Ishikawa (cell line): ENCODE measurements at regions not wholly inside any gene's neighbourhood (a gene's known extent, or its start where the extent isn't known, plus 50 kb on each side); places are given as distances from the start of the nearest gene placed in this dataset.

ENCODE experiments used
- CEBPB ChIP-seq: IDR thresholded peaks from 2 replicates; pipeline ENCODE4 v1.6.1; 2012
- CREB1 ChIP-seq: IDR thresholded peaks from 2 replicates; pipeline ENCODE4 v1.6.1; 2012; ENCODE audit warnings: low read depth
- EGR1 ChIP-seq: IDR thresholded peaks from 2 replicates; pipeline ENCODE4 v1.6.1; 2012
- EP300 ChIP-seq: IDR thresholded peaks from 2 replicates; pipeline ENCODE4 v1.6.1; 2012; ENCODE audit warnings: borderline replicate concordance
- FOXM1 ChIP-seq: IDR thresholded peaks from 2 replicates; pipeline ENCODE4 v1.6.1; 2012; ENCODE audit warnings: low read depth, borderline replicate concordance
- NFIC ChIP-seq: IDR thresholded peaks from 2 replicates; pipeline ENCODE4 v1.6.1; 2012
- RAD21 ChIP-seq: IDR thresholded peaks from 2 replicates; pipeline ENCODE4 v1.6.1; 2012; ENCODE audit warnings: low read depth
- TAF1 ChIP-seq: IDR thresholded peaks from 2 replicates; pipeline ENCODE4 v1.6.1; 2012; ENCODE audit warnings: low read depth, mild to moderate bottlenecking
- TCF12 ChIP-seq: IDR thresholded peaks from 2 replicates; pipeline ENCODE4 v1.6.1; 2012; ENCODE audit warnings: low read depth
- TEAD4 ChIP-seq: IDR thresholded peaks from 2 replicates; pipeline ENCODE4 v1.6.1; 2012
- YY1 ChIP-seq: IDR thresholded peaks from 2 replicates; pipeline ENCODE4 v1.6.1; 2012; ENCODE audit warnings: low read depth
- ZBTB7A ChIP-seq: IDR thresholded peaks from 2 replicates; pipeline ENCODE4 v1.6.1; 2012; ENCODE audit warnings: low read depth
- TF ChIP-seq, protein P1 (sequence below): IDR thresholded peaks from 2 replicates; pipeline ENCODE4 v1.6.1; 2012; ENCODE audit warnings: low read depth, mild to moderate bottlenecking
- TF ChIP-seq, protein P2 (sequence below): IDR thresholded peaks from 2 replicates; pipeline ENCODE4 v1.6.1; 2012
- TF ChIP-seq, protein P3 (sequence below): IDR thresholded peaks from 2 replicates; pipeline ENCODE4 v1.6.1; 2012

DNA sequence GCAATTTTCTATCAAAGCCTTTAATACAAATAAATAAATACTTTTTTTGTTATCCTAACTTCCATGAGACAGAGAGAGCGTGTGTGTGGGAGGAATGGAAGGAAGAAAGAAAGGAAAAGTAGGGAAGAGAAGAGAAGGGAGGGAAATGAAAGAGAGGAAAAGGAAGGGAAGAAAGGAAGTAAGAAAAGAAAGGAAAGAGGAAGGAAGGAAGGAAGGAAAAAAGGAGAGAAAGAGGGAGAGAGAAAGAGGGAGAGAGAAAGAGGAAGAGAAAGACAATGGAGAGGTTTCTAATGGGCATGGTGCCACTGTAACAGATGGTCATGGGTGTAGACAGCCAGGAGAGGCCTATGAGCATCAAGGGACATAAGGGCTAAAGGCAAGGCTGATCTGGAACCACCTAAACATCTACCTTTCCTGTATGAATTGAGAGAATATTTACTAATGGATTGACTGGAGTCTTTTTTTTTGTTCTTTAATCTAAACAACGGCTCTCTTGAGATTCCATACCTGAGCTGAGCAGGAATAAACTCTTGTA, 234.9 kb downstream of the PTPRC start:
- TF ChIP-seq ZBTB7A (no peak), TAF1 (no peak), CEBPB (no peak), RAD21 (no peak), EP300 (no peak), YY1 (no peak), FOXM1 (no peak), TCF12 (no peak), EGR1 (no peak), TEAD4 (no peak), NFIC (no peak), CREB1 (no peak)
- TF ChIP-seq, protein P1, sequence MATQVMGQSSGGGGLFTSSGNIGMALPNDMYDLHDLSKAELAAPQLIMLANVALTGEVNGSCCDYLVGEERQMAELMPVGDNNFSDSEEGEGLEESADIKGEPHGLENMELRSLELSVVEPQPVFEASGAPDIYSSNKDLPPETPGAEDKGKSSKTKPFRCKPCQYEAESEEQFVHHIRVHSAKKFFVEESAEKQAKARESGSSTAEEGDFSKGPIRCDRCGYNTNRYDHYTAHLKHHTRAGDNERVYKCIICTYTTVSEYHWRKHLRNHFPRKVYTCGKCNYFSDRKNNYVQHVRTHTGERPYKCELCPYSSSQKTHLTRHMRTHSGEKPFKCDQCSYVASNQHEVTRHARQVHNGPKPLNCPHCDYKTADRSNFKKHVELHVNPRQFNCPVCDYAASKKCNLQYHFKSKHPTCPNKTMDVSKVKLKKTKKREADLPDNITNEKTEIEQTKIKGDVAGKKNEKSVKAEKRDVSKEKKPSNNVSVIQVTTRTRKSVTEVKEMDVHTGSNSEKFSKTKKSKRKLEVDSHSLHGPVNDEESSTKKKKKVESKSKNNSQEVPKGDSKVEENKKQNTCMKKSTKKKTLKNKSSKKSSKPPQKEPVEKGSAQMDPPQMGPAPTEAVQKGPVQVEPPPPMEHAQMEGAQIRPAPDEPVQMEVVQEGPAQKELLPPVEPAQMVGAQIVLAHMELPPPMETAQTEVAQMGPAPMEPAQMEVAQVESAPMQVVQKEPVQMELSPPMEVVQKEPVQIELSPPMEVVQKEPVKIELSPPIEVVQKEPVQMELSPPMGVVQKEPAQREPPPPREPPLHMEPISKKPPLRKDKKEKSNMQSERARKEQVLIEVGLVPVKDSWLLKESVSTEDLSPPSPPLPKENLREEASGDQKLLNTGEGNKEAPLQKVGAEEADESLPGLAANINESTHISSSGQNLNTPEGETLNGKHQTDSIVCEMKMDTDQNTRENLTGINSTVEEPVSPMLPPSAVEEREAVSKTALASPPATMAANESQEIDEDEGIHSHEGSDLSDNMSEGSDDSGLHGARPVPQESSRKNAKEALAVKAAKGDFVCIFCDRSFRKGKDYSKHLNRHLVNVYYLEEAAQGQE = no peak
- TF ChIP-seq, protein P2, sequence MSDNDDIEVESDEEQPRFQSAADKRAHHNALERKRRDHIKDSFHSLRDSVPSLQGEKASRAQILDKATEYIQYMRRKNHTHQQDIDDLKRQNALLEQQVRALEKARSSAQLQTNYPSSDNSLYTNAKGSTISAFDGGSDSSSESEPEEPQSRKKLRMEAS = no peak
- TF ChIP-seq, protein P3, sequence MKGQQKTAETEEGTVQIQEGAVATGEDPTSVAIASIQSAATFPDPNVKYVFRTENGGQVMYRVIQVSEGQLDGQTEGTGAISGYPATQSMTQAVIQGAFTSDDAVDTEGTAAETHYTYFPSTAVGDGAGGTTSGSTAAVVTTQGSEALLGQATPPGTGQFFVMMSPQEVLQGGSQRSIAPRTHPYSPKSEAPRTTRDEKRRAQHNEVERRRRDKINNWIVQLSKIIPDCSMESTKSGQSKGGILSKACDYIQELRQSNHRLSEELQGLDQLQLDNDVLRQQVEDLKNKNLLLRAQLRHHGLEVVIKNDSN = no peak

DNA sequence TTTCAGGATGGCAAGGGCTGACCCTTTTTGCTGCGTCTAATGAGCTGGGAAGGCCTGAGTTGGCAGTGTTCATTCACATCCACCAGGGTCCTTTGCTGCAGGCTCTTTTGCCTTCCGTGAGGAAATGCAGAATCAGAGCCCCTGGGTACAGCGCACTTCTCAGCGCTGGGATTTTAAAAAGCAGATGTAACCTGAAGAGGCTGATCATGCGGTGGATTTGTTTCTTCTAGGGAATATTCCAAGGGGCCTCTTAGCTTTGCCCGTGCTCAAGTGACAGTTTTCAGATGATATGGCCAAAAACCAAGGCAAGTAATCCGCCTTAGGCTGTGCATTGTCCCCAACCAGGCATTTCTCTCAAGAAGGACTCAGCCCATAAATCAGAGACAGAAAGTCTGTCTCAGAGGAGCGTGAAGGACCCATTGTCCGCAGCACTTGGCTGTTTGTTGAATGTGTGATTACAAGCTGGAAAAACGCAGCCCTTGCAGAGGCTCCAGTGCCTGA, 237.6 kb downstream of the PTPRC start:
- TF ChIP-seq FOXM1 = no peak

DNA sequence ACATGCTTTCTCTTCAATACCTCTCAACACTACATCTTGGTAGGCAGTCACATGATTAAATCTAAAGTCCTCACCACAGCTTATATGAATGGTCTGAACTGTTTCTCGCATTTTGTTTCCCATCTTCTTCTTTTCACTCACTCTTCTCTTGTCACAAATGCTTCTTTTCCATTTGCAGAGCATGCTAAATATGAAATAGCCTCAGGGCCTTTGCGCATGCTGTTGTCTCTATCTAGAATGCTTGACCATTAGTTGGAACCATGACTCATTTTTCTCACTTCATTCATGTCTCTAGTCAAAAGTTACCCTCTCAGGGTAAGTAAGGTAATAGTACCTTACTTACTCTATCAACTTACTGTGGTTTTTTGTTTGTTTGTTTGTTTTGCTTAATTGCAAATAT, 239.7 kb downstream of the PTPRC start:
- TF ChIP-seq FOXM1 = no peak
- TF ChIP-seq EP300 = no peak
- no peak for TF ChIP-seq YY1
- no peak for TF ChIP-seq CREB1
- TF ChIP-seq TEAD4 = no peak
- TF ChIP-seq, protein P1 = no peak
- no peak for TF ChIP-seq ZBTB7A
- no peak for TF ChIP-seq RAD21
- TF ChIP-seq TAF1 = no peak
- TF ChIP-seq EGR1 = no peak
- TF ChIP-seq, protein P3 = no peak
- no peak for TF ChIP-seq NFIC
- TF ChIP-seq CEBPB = no peak
- no peak for TF ChIP-seq TCF12
- TF ChIP-seq, protein P2 = no peak

DNA sequence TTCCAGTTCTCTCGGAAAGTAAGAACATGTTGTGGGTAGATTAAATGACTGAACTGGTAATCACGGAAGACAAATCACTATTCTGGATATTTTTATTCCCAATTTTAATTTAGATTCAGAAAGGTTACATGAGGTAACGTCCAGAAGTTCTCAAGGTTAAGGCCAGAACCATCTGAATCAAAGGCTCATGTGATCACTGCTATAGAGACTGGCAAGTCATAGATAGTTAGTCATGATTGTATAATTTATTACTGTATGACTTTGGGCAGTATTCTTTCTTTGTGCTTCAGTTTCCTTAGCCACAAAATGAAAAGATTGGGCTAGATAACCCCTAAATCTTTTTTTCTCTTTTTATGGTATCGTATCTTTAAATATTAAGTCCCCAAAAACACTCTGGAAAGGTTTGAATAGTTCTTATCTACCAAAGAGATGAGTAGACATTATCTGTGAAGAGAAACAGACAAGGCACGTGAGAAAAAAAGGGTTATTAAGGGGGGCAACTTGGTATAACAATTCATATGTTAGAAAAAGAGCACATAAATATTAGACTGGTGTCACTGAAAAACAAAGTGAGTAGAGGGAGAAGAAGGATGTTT, 241.0 kb downstream of the PTPRC start:
- TF ChIP-seq EP300 (no peak), CREB1 (no peak)

DNA sequence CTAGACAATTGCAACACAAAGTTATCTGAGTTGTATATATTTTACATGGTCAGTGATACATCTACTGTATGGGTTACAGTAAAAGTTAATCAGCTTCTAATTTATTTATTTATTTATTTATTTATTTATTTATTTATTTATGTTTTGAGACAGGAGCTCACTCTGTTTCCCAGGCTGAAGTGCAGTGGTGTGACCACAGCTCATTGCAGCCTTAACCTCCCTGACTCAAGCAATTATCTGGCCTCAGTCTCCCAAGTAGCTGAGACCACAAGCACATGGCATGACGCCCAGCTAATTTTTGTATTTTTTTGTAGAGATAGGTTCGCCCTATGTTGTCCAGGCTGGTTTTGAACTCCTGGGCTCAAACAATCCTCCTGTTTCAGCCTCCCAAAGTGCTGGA, 241.6 kb downstream of the PTPRC start:
- TF ChIP-seq CREB1 = no peak

DNA sequence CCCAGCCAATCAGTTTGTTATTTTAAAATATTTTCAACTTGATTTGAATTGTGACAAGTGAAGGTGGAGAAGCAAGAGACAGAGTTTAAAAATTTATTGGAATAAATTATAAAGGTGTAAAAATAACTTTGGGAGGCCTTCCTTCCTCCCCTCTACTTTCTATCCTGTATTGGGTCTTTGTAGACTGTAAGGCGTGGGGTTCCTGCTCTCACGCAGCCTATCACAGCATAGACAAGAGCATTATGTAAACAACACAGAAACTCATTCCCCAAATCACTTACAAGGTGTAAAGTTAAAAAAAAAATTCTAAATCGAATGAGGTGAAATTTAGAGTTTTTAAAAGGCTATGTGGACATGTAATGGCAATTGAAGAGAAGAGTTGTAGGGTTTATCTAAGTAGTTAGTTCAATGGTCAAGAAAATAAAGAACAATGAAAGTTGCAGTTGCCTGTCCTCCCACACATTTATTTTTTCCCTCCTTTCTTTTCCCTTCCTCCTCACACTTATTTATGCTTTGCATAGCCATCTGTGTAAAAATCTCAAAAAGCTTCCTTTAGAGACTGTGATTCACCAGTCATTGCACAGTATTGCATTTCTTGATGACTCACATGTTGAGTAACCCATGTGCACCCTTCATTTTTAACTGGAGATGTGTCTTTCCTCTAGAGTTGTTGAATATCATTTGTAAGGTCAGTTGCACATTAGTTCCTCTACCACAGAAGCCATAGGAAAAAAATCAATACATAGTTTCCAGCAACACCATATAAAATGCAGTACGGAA, 242.2 kb downstream of the PTPRC start:
- TF ChIP-seq, protein P2 = 0 out of 2 replicates have a peak, but pooled peaks have one; percentile 26
- no peak for TF ChIP-seq EGR1
- TF ChIP-seq CEBPB = peak; percentile 85
- TF ChIP-seq, protein P3 = no peak
- no peak for TF ChIP-seq RAD21
- no peak for TF ChIP-seq TEAD4
- TF ChIP-seq TCF12 = no peak
